Neural cell (in vitro differentiated cells): ENCODE measurements at regions not wholly inside any gene's neighbourhood (a gene's known extent, or its start where the extent isn't known, plus 50 kb on each side); places are given as distances from the start of the nearest gene placed in this dataset.
"Not testable (repeated sequence)": the region's sequence is repeated elsewhere in the genome, so short reads cannot be mapped to it uniquely, and the experiment has no call there.

Source experiments
- H2AFZ ChIP-seq: fragments of 200-600, 300-800 bp; sonication (generic), shearing (Covaris generic); 2 replicates; pipeline ENCODE4 v1.6.0; 2014; ENCODE audit warnings: low read depth, mild to moderate bottlenecking, antibody characterized with exemption, low read length, moderate library complexity
- H3F3A ChIP-seq: fragments of 200-600 bp; shearing (Covaris generic); 2 replicates; pipeline ENCODE4 v1.6.1; 2016; ENCODE audit warnings: mild to moderate bottlenecking, moderate library complexity, mixed read lengths, antibody characterized with exemption, low read length; ENCODE audit not compliant: insufficient read depth, poor library complexity, severe bottlenecking
- H3K27ac ChIP-seq: fragments of 200-600, 300-800 bp; sonication (generic), shearing (Covaris generic); 2 replicates; pipeline ENCODE4 v1.5.1; 2014; ENCODE audit warnings: mild to moderate bottlenecking, low read length, moderate library complexity
- H3K27me3 ChIP-seq: fragments of 300-800, 200-600 bp; sonication (generic), shearing (Covaris generic); 2 replicates; pipeline ENCODE4 v1.6.0; 2014; ENCODE audit warnings: mild to moderate bottlenecking, low read depth, low read length, moderate library complexity; ENCODE audit not compliant: insufficient read depth
- H3K36me3 ChIP-seq: fragments of 300-800, 200-600 bp; sonication (generic), shearing (Covaris generic); 2 replicates; pipeline ENCODE4 v1.5.1; 2014; ENCODE audit warnings: mild to moderate bottlenecking, antibody characterized with exemption, low read length, moderate library complexity; ENCODE audit not compliant: insufficient read depth
- H3K4me2 ChIP-seq: fragments of 300-800, 200-600 bp; sonication (generic), shearing (Covaris generic); 2 replicates; pipeline ENCODE4 v1.6.0; 2014; ENCODE audit warnings: mild to moderate bottlenecking, low read length
- H3K4me3 ChIP-seq: fragments of 300-800, 200-600 bp; sonication (generic), shearing (Covaris generic); 2 replicates; pipeline ENCODE4 v1.5.1; 2014; ENCODE audit warnings: mild to moderate bottlenecking, low read length, moderate library complexity
- H3K79me2 ChIP-seq: fragments of 200-600 bp; shearing (Covaris generic); replicated peaks from 2 replicates; pipeline ENCODE4 v1.6.0; 2014; ENCODE audit warnings: mild to moderate bottlenecking, low read length, moderate library complexity; ENCODE audit not compliant: insufficient read depth
- H3K9ac ChIP-seq: fragments of 300-800, 200-600 bp; sonication (generic), shearing (Covaris generic); 2 replicates; pipeline ENCODE4 v1.6.1; 2016; ENCODE audit warnings: mild to moderate bottlenecking, low read length, mixed read lengths
- H3K9me2 ChIP-seq: fragments of 200-600 bp; shearing (Covaris generic); 2 replicates; pipeline ENCODE4 v1.6.1; 2016; ENCODE audit warnings: mild to moderate bottlenecking, low read length, mixed read lengths; ENCODE audit not compliant: insufficient read depth
- H3K9me3 ChIP-seq: fragments of 200-600, 300-800 bp; sonication (generic), shearing (Covaris generic); 2 replicates; pipeline ENCODE4 v1.6.1; 2016; ENCODE audit warnings: mild to moderate bottlenecking, mixed run types, low read length, moderate library complexity, mixed read lengths
- H4K20me1 ChIP-seq: fragments of 200-600 bp; shearing (Covaris generic); 2 replicates; pipeline ENCODE4 v1.6.1; 2016; ENCODE audit warnings: mild to moderate bottlenecking, mixed run types; ENCODE audit not compliant: insufficient read depth
- EP300 ChIP-seq: fragments of 450-650 bp; conservative IDR thresholded peaks from 2 replicates; pipeline ENCODE4 v1.6.1; 2014; ENCODE audit warnings: antibody characterized with exemption, mild to moderate bottlenecking, moderate library complexity; ENCODE audit not compliant: poor library complexity, severe bottlenecking
- EZH2 ChIP-seq: fragments of 200-600, 300-800 bp; shearing (Covaris generic), sonication (generic); IDR thresholded peaks from 2 replicates; pipeline ENCODE4 v1.6.1; 2014; ENCODE audit warnings: antibody characterized with exemption, low read length, borderline replicate concordance, mild to moderate bottlenecking; ENCODE audit not compliant: insufficient read depth, poor library complexity, severe bottlenecking
- MXI1 ChIP-seq: fragments of 450-650 bp; conservative IDR thresholded peaks from 2 replicates; pipeline ENCODE4 v1.6.1; 2014; ENCODE audit warnings: antibody characterized with exemption, mild to moderate bottlenecking; ENCODE audit not compliant: poor library complexity, severe bottlenecking
- POLR2AphosphoS5 ChIP-seq: IDR thresholded peaks from 2 replicates; pipeline ENCODE4 v1.6.1; 2012
- RAD21 ChIP-seq: fragments of 450-650 bp; conservative IDR thresholded peaks from 2 replicates; pipeline ENCODE4 v1.6.1; 2014; ENCODE audit warnings: antibody characterized with exemption, mild to moderate bottlenecking, moderate library complexity
- SMC3 ChIP-seq: fragments of 450-650 bp; conservative IDR thresholded peaks from 2 replicates; pipeline ENCODE4 v1.6.1; 2014; ENCODE audit warnings: antibody characterized with exemption, mild to moderate bottlenecking, moderate library complexity; ENCODE audit not compliant: poor library complexity
- TAF1 ChIP-seq: IDR thresholded peaks from 2 replicates; pipeline ENCODE4 v1.6.1; 2012; ENCODE audit warnings: low read depth
- TF ChIP-seq, protein P1 (sequence below): IDR thresholded peaks from 2 replicates; pipeline ENCODE4 v1.6.1; 2012; ENCODE audit warnings: borderline replicate concordance
- TF ChIP-seq, protein P2 (sequence below): fragments of 450-650 bp; IDR thresholded peaks from 2 replicates; pipeline ENCODE4 v1.5.1; 2014; ENCODE audit warnings: antibody characterized with exemption, mild to moderate bottlenecking, moderate library complexity; ENCODE audit not compliant: poor library complexity, severe bottlenecking

- H2AFZ ChIP-seq: no peak overlapping the region
- no peak for TF ChIP-seq SMC3
- no peak for TF ChIP-seq MXI1
- H3K79me2 ChIP-seq: no peaks in the 10 kb centered on the region
- H3K4me3 ChIP-seq: no peak overlapping the region
- no peaks in the 10 kb centered on the region for H3K9me2 ChIP-seq
- H3K4me2 ChIP-seq: no peak overlapping the region
- no peaks in the 10 kb centered on the region for H3F3A ChIP-seq
- no peak overlapping the region for H3K9ac ChIP-seq
- H3K27ac ChIP-seq: no peak overlapping the region
- no peaks in the 10 kb centered on the region for H3K27me3 ChIP-seq
- no peaks in the 10 kb centered on the region for H3K36me3 ChIP-seq
- H4K20me1 ChIP-seq: no peaks in the 10 kb centered on the region
- H3K9me3 ChIP-seq: no peaks in the 10 kb centered on the region
Observed at GRCh38 chr21:29433366-29434059, 134.8 kb downstream of the BACH1 start.

GRCh38 chr21:29434081-29434480 is 135.4 kb downstream of the BACH1 start:
- H3F3A ChIP-seq: no peaks in the 10 kb centered on the region
- no peaks in the 10 kb centered on the region for H3K9me3 ChIP-seq
- H3K36me3 ChIP-seq: no peaks in the 10 kb centered on the region
- no peak overlapping the region for H3K4me2 ChIP-seq
- no peak overlapping the region for H3K4me3 ChIP-seq
- TF ChIP-seq RAD21: no peak
- no peak for TF ChIP-seq POLR2AphosphoS5
- no peak for TF ChIP-seq EP300
- no peak for TF ChIP-seq TAF1
- TF ChIP-seq, protein P1, sequence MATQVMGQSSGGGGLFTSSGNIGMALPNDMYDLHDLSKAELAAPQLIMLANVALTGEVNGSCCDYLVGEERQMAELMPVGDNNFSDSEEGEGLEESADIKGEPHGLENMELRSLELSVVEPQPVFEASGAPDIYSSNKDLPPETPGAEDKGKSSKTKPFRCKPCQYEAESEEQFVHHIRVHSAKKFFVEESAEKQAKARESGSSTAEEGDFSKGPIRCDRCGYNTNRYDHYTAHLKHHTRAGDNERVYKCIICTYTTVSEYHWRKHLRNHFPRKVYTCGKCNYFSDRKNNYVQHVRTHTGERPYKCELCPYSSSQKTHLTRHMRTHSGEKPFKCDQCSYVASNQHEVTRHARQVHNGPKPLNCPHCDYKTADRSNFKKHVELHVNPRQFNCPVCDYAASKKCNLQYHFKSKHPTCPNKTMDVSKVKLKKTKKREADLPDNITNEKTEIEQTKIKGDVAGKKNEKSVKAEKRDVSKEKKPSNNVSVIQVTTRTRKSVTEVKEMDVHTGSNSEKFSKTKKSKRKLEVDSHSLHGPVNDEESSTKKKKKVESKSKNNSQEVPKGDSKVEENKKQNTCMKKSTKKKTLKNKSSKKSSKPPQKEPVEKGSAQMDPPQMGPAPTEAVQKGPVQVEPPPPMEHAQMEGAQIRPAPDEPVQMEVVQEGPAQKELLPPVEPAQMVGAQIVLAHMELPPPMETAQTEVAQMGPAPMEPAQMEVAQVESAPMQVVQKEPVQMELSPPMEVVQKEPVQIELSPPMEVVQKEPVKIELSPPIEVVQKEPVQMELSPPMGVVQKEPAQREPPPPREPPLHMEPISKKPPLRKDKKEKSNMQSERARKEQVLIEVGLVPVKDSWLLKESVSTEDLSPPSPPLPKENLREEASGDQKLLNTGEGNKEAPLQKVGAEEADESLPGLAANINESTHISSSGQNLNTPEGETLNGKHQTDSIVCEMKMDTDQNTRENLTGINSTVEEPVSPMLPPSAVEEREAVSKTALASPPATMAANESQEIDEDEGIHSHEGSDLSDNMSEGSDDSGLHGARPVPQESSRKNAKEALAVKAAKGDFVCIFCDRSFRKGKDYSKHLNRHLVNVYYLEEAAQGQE: no peak
- TF ChIP-seq, protein P2, sequence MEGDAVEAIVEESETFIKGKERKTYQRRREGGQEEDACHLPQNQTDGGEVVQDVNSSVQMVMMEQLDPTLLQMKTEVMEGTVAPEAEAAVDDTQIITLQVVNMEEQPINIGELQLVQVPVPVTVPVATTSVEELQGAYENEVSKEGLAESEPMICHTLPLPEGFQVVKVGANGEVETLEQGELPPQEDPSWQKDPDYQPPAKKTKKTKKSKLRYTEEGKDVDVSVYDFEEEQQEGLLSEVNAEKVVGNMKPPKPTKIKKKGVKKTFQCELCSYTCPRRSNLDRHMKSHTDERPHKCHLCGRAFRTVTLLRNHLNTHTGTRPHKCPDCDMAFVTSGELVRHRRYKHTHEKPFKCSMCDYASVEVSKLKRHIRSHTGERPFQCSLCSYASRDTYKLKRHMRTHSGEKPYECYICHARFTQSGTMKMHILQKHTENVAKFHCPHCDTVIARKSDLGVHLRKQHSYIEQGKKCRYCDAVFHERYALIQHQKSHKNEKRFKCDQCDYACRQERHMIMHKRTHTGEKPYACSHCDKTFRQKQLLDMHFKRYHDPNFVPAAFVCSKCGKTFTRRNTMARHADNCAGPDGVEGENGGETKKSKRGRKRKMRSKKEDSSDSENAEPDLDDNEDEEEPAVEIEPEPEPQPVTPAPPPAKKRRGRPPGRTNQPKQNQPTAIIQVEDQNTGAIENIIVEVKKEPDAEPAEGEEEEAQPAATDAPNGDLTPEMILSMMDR: no peak
- TF ChIP-seq SMC3: no peak
- no peak for TF ChIP-seq MXI1
- TF ChIP-seq EZH2: no peak
- no peaks in the 10 kb centered on the region for H3K79me2 ChIP-seq
- H3K9ac ChIP-seq: no peak overlapping the region
- H3K9me2 ChIP-seq: no peaks in the 10 kb centered on the region
- H2AFZ ChIP-seq: no peak overlapping the region
- no peaks in the 10 kb centered on the region for H3K27me3 ChIP-seq
- H4K20me1 ChIP-seq: no peaks in the 10 kb centered on the region
- H3K27ac ChIP-seq: no peak overlapping the region

GRCh38 chr21:29434982-29435381 is 136.3 kb downstream of the BACH1 start:
- H3K4me3 ChIP-seq, H3K9ac ChIP-seq, H3K36me3 ChIP-seq, H3K27ac ChIP-seq, H3F3A ChIP-seq, H3K79me2 ChIP-seq, H4K20me1 ChIP-seq, H3K27me3 ChIP-seq, H2AFZ ChIP-seq, H3K9me3 ChIP-seq, H3K4me2 ChIP-seq, H3K9me2 ChIP-seq: not testable (repeated sequence)
